Uterus (tissue), 2 donors: ENCODE measurements at regions not wholly inside any gene's neighbourhood (a gene's known extent, or its start where the extent isn't known, plus 50 kb on each side); places are given as distances from the start of the nearest gene placed in this dataset.

Experiments used
- POLR2A ChIP-seq, 2 donors: fragments of 450-650 bp; IDR thresholded peaks; one replicate each; pipeline ENCODE4 v1.6.1; 2016; ENCODE audit warnings: antibody characterized with exemption in 2 of 2, mild to moderate bottlenecking in 1 of 2, moderate library complexity in 1 of 2
- TF ChIP-seq, protein P1 (sequence below), 4 experiments: fragments of 200-600 bp in 2 of 4; fragments of 450-650 bp in 2 of 4; sonication (generic) in 2 of 4; IDR thresholded peaks; one replicate each; pipeline ENCODE4 v1.5.1; 2016 to 2019; ENCODE audit warnings: antibody characterized with exemption in 4 of 4, mild to moderate bottlenecking in 2 of 4, moderate library complexity in 1 of 4

GRCh38 chr5:60355181-60355580, 344.8 kb downstream of the DEPDC1B start:
- TF ChIP-seq, protein P1, sequence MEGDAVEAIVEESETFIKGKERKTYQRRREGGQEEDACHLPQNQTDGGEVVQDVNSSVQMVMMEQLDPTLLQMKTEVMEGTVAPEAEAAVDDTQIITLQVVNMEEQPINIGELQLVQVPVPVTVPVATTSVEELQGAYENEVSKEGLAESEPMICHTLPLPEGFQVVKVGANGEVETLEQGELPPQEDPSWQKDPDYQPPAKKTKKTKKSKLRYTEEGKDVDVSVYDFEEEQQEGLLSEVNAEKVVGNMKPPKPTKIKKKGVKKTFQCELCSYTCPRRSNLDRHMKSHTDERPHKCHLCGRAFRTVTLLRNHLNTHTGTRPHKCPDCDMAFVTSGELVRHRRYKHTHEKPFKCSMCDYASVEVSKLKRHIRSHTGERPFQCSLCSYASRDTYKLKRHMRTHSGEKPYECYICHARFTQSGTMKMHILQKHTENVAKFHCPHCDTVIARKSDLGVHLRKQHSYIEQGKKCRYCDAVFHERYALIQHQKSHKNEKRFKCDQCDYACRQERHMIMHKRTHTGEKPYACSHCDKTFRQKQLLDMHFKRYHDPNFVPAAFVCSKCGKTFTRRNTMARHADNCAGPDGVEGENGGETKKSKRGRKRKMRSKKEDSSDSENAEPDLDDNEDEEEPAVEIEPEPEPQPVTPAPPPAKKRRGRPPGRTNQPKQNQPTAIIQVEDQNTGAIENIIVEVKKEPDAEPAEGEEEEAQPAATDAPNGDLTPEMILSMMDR (IDR thresholded peaks at IDR 0.05): no peak
- no peak for TF ChIP-seq POLR2A (IDR thresholded peaks at IDR 0.05)
